ENCODE measurements at regions not wholly inside any gene's neighbourhood (a gene's known extent, or its start where the extent isn't known, plus 50 kb on each side); places are given as distances from the start of the nearest gene placed in this dataset.

DNA sequence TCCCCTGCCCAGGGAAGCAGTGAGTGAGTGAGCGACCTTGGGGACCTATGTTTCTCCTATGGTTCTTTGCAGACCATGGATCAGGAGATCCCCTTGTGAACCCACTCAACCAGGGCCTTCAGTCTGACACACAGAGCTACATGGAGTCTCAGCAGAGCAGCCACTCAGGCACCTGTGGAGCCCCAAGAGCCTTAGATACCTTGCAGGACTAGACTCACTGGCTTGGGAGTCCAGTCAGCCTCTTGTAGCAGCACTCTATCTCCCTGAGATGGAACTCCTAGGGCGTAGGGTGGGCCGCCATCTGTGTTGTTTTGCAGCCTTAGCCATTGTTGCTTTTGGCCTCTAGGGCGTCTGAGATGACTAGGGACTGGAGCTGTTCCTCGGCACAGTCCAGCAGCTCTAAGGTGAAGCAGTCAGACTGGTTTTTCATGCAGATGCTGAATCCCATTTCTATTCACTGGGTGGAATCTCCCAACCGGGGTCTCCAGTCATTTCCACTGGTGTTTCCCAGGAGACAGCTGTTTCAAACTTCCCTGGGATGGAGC is 284.6 kb upstream of the RPS23 start:
- no peaks in the 10 kb centered on the region for H3K9me3 ChIP-seq (ENCODE audit: control insufficient read depth in 1 of 2, insufficient read depth in 1 of 2, low read depth in 1 of 2, low read length in 2 of 2)
- no peaks in the 10 kb centered on the region for H3K27me3 ChIP-seq (ENCODE audit: insufficient read depth, low read length)
- TF ChIP-seq SP1 (IDR thresholded peaks at IDR 0.05; ENCODE audit: low read depth) (no peak), SIN3A (IDR thresholded peaks at IDR 0.05; ENCODE audit: low read depth) (no peak), JUND (IDR thresholded peaks at IDR 0.05) (no peak), ELF1 (IDR thresholded peaks at IDR 0.05; ENCODE audit: borderline replicate concordance, low read depth) (no peak), CEBPB (IDR thresholded peaks at IDR 0.05; ENCODE audit: low read depth) (no peak), POLR2A (IDR thresholded peaks at IDR 0.05; ENCODE audit: borderline replicate concordance, extremely low read depth, insufficient read depth, insufficient read length) (no peak), POLR2AphosphoS5 (IDR thresholded peaks at IDR 0.05; ENCODE audit: low read depth, low read length) (no peak), ZNF274 (IDR thresholded peaks at IDR 0.05; ENCODE audit: low read depth, low read length) (no peak), EZH2phosphoT487 (IDR thresholded peaks at IDR 0.05; ENCODE audit: borderline replicate concordance) (no peak), TCF7L2 (IDR thresholded peaks at IDR 0.05; ENCODE audit: borderline replicate concordance, extremely low read depth, insufficient read depth, insufficient read length) (no peak), YY1 (IDR thresholded peaks at IDR 0.05; ENCODE audit: extremely low read depth, insufficient replicate concordance, low read depth, low read length) (no peak), EZH2 (IDR thresholded peaks at IDR 0.05) (no peak), FOSL1 (IDR thresholded peaks at IDR 0.05; ENCODE audit: low read depth) (no peak), ZFX (IDR thresholded peaks at IDR 0.05) (no peak), EGR1 (IDR thresholded peaks at IDR 0.05; ENCODE audit: low read depth) (no peak), CBX3 (IDR thresholded peaks at IDR 0.05; ENCODE audit: low read depth) (no peak)
- TF ChIP-seq, protein P1, sequence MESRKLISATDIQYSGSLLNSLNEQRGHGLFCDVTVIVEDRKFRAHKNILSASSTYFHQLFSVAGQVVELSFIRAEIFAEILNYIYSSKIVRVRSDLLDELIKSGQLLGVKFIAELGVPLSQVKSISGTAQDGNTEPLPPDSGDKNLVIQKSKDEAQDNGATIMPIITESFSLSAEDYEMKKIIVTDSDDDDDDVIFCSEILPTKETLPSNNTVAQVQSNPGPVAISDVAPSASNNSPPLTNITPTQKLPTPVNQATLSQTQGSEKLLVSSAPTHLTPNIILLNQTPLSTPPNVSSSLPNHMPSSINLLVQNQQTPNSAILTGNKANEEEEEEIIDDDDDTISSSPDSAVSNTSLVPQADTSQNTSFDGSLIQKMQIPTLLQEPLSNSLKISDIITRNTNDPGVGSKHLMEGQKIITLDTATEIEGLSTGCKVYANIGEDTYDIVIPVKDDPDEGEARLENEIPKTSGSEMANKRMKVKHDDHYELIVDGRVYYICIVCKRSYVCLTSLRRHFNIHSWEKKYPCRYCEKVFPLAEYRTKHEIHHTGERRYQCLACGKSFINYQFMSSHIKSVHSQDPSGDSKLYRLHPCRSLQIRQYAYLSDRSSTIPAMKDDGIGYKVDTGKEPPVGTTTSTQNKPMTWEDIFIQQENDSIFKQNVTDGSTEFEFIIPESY (IDR thresholded peaks at IDR 0.05; ENCODE audit: extremely low read depth, insufficient replicate concordance, low read length) = no peak
- TF ChIP-seq, protein P2, sequence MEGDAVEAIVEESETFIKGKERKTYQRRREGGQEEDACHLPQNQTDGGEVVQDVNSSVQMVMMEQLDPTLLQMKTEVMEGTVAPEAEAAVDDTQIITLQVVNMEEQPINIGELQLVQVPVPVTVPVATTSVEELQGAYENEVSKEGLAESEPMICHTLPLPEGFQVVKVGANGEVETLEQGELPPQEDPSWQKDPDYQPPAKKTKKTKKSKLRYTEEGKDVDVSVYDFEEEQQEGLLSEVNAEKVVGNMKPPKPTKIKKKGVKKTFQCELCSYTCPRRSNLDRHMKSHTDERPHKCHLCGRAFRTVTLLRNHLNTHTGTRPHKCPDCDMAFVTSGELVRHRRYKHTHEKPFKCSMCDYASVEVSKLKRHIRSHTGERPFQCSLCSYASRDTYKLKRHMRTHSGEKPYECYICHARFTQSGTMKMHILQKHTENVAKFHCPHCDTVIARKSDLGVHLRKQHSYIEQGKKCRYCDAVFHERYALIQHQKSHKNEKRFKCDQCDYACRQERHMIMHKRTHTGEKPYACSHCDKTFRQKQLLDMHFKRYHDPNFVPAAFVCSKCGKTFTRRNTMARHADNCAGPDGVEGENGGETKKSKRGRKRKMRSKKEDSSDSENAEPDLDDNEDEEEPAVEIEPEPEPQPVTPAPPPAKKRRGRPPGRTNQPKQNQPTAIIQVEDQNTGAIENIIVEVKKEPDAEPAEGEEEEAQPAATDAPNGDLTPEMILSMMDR (IDR thresholded peaks at IDR 0.05 in 2 of 3, conservative IDR thresholded peaks at IDR 0.05 in 1 of 3; ENCODE audit: borderline replicate concordance in 1 of 3, insufficient read depth in 1 of 3, low read depth in 2 of 3, low read length in 2 of 3) = no peak
- TF ChIP-seq, protein P3, sequence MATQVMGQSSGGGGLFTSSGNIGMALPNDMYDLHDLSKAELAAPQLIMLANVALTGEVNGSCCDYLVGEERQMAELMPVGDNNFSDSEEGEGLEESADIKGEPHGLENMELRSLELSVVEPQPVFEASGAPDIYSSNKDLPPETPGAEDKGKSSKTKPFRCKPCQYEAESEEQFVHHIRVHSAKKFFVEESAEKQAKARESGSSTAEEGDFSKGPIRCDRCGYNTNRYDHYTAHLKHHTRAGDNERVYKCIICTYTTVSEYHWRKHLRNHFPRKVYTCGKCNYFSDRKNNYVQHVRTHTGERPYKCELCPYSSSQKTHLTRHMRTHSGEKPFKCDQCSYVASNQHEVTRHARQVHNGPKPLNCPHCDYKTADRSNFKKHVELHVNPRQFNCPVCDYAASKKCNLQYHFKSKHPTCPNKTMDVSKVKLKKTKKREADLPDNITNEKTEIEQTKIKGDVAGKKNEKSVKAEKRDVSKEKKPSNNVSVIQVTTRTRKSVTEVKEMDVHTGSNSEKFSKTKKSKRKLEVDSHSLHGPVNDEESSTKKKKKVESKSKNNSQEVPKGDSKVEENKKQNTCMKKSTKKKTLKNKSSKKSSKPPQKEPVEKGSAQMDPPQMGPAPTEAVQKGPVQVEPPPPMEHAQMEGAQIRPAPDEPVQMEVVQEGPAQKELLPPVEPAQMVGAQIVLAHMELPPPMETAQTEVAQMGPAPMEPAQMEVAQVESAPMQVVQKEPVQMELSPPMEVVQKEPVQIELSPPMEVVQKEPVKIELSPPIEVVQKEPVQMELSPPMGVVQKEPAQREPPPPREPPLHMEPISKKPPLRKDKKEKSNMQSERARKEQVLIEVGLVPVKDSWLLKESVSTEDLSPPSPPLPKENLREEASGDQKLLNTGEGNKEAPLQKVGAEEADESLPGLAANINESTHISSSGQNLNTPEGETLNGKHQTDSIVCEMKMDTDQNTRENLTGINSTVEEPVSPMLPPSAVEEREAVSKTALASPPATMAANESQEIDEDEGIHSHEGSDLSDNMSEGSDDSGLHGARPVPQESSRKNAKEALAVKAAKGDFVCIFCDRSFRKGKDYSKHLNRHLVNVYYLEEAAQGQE (IDR thresholded peaks at IDR 0.05; ENCODE audit: low read depth) = no peak
- no peak overlapping the region for H3K4me3 ChIP-seq (replicated peaks in 1 of 2; ENCODE audit: low read depth in 1 of 2, low read length in 2 of 2)
- no peaks in the 10 kb centered on the region for H3K79me2 ChIP-seq (ENCODE audit: insufficient read depth, low read length)
- no peaks in the 10 kb centered on the region for H3K9me2 ChIP-seq (ENCODE audit: insufficient read depth)
- ChIA-PET POLR2A (no interaction called here), CTCF (no interaction called here), RAD21 (ENCODE audit: low non-redundant PET in 1 of 2, low total read pairs in 2 of 2, uncharacterized antibody in 2 of 2, unreplicated experiment in 2 of 2) (no interaction called here)
- H3K4me1 ChIP-seq (ENCODE audit: control insufficient read depth in 1 of 2, insufficient read depth in 2 of 2, low read length in 2 of 2) = no peaks in the 10 kb centered on the region
- H3K4me2 ChIP-seq (ENCODE audit: low read length) = no peak overlapping the region
- H3K9ac ChIP-seq (ENCODE audit: low read length) = no peak overlapping the region
- no peaks in the 10 kb centered on the region for H3K36me3 ChIP-seq (ENCODE audit: control insufficient read depth in 1 of 2, insufficient read depth in 2 of 2, low read length in 2 of 2)
- no peaks in the 10 kb centered on the region for H4K20me1 ChIP-seq (ENCODE audit: insufficient read depth)
- no peak overlapping the region for H2AFZ ChIP-seq (ENCODE audit: low read depth, low read length, poor library complexity, severe bottlenecking)
- no TSS peak for BruUV-seq (replicated peaks)
- intact Hi-C loops (cut with micrococcal nuclease) = no loop called here
- no peak for ATAC-seq
- no peak for DNase-seq (ENCODE audit: low read depth, low spot score)
- H3K27ac ChIP-seq (ENCODE audit: low read depth, low read length) = no peak overlapping the region
